Caco-2 (cell line): ENCODE measurements at regions not wholly inside any gene's neighbourhood (a gene's known extent, or its start where the extent isn't known, plus 50 kb on each side); places are given as distances from the start of the nearest gene placed in this dataset.
"Not testable (repeated sequence)": the region's sequence is repeated elsewhere in the genome, so short reads cannot be mapped to it uniquely, and the experiment has no call there.

ENCODE experiments used
- BruUV-seq: library from RNA; stranded (reverse); fragments of 400-500 nt; replicated peaks from 2 replicates; lab custom pipeline; 2021; lab: Mats Ljungman, UMichigan
- CTCF ChIA-PET: fragments of 300-600 bp; sonication (Branson Sonifier 250); formaldehyde crosslinking; loops from one replicate; lab custom pipeline; 2022; ENCODE audit warnings: antibody characterized with exemption; lab: Charles Lee
- POLR2A ChIA-PET: fragments of 300-600 bp; sonication (Branson Sonifier 250); formaldehyde crosslinking; loops from one replicate; lab custom pipeline; 2022; ENCODE audit warnings: antibody characterized with exemption; lab: Charles Lee
- DNase-seq, 2 experiments: peaks; one replicate each; pipeline versions ENCODE4 v3.0.0 to v3.0.0-alpha.2; 2020 to 2022
- H3K27me3 ChIP-seq: replicated peaks from 2 replicates; pipeline ENCODE4 v1.6.0; 2011; ENCODE audit warnings: low read length; ENCODE audit not compliant: control insufficient read depth, insufficient read depth
- H3K36me3 ChIP-seq: 2 replicates; pipeline ENCODE4 v1.5.1; 2011; ENCODE audit warnings: low read length; ENCODE audit not compliant: control insufficient read depth, insufficient read depth
- H3K4me1 ChIP-seq: fragments of 250-450 bp; sonication (Bioruptor Pico); 2 replicates; pipeline ENCODE4 v1.5.1; 2020; ENCODE audit warnings: mild to moderate bottlenecking
- H3K4me3 ChIP-seq: 2 replicates; pipeline ENCODE4 v1.5.1; 2011; ENCODE audit warnings: low read depth, mild to moderate bottlenecking, control low read depth, low read length
- H3K9me3 ChIP-seq: fragments of 250-450 bp; sonication (Bioruptor Pico); 2 replicates; pipeline ENCODE4 v1.5.1; 2020; ENCODE audit warnings: mild to moderate bottlenecking, moderate library complexity
- H3K27ac Mint-ChIP-seq: one replicate; pipeline ENCODE4 v1.8.0; 2022; ENCODE audit warnings: mixed read lengths; ENCODE audit not compliant: unreplicated experiment
- H3K27me3 Mint-ChIP-seq: one replicate; pipeline ENCODE4 v1.8.0; 2022; ENCODE audit warnings: mixed read lengths; ENCODE audit not compliant: insufficient read depth, unreplicated experiment
- H3K36me3 Mint-ChIP-seq: one replicate; pipeline ENCODE4 v1.8.0; 2022; ENCODE audit warnings: mild to moderate bottlenecking, mixed read lengths; ENCODE audit not compliant: insufficient read depth, unreplicated experiment
- H3K4me1 Mint-ChIP-seq: one replicate; pipeline ENCODE4 v1.8.0; 2022; ENCODE audit warnings: low read depth, mixed read lengths; ENCODE audit not compliant: unreplicated experiment
- H3K4me3 Mint-ChIP-seq: one replicate; pipeline ENCODE4 v1.8.0; 2022; ENCODE audit warnings: mild to moderate bottlenecking, moderate library complexity, mixed read lengths; ENCODE audit not compliant: unreplicated experiment
- H3K9me3 Mint-ChIP-seq: one replicate; pipeline ENCODE4 v1.8.0; 2022; ENCODE audit warnings: mixed read lengths; ENCODE audit not compliant: unreplicated experiment
- intact Hi-C: fragments of 100-400 bp; cut with micrococcal nuclease; formaldehyde crosslinking; loops from one replicate; pipeline ENCODE4 v1.10.0; 2022; ENCODE audit not compliant: unreplicated experiment
- TF ChIP-seq, protein P1 (sequence below), 2 experiments: fragments of 200-600 bp in 1 of 2; IDR thresholded peaks; 1 replicate in 1 of 2; 2 replicates in 1 of 2; pipeline versions ENCODE4 v1.5.1 to v1.8.0; 2011 to 2022; ENCODE audit warnings: antibody characterized with exemption in 1 of 2, control low read depth in 1 of 2, inconsistent platforms in 1 of 2, low read depth in 1 of 2, low read length in 1 of 2, mild to moderate bottlenecking in 1 of 2, moderate library complexity in 1 of 2; ENCODE audit not compliant: insufficient read depth in 1 of 2, severe bottlenecking in 1 of 2, unreplicated experiment in 1 of 2

DNA sequence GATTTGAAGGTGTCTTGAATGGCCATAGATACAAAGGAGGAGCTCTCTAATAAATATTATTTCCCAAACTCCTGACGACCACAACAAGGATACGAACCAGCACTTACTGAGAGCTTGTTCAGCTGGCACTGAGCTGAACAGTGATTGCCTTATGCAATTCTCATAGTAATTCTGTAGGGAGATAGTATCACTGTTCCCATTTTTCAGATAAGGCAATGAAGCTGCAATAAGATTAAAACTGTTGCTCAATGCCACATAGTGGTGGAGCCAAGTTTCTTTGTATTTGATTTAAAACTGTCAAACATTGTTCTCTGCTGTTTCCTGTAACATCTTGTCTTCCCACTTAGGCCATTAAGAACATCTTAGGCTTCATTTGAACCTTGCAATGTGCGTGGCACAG is 163.9 kb downstream of the RPLP1 start:
- intact Hi-C loops: no loop called here
- TF ChIP-seq, protein P1, sequence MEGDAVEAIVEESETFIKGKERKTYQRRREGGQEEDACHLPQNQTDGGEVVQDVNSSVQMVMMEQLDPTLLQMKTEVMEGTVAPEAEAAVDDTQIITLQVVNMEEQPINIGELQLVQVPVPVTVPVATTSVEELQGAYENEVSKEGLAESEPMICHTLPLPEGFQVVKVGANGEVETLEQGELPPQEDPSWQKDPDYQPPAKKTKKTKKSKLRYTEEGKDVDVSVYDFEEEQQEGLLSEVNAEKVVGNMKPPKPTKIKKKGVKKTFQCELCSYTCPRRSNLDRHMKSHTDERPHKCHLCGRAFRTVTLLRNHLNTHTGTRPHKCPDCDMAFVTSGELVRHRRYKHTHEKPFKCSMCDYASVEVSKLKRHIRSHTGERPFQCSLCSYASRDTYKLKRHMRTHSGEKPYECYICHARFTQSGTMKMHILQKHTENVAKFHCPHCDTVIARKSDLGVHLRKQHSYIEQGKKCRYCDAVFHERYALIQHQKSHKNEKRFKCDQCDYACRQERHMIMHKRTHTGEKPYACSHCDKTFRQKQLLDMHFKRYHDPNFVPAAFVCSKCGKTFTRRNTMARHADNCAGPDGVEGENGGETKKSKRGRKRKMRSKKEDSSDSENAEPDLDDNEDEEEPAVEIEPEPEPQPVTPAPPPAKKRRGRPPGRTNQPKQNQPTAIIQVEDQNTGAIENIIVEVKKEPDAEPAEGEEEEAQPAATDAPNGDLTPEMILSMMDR (IDR thresholded peaks at IDR 0.05; ENCODE audit: insufficient read depth in 1 of 2, low read depth in 1 of 2, low read length in 1 of 2, severe bottlenecking in 1 of 2, unreplicated experiment in 1 of 2): no peak
- no peaks in the 10 kb centered on the region; the same call in 1 of the 2 replicates for H3K27me3 ChIP-seq
- no peaks in the 10 kb centered on the region for H3K36me3 ChIP-seq
- no peaks in the 10 kb centered on the region for H3K4me1 Mint-ChIP-seq
- H3K4me3 Mint-ChIP-seq: no peak overlapping the region
- DNase-seq: no peak
- H3K36me3 Mint-ChIP-seq: no peaks in the 10 kb centered on the region
- H3K4me1 ChIP-seq: no peaks in the 10 kb centered on the region
- no peaks in the 10 kb centered on the region for H3K9me3 ChIP-seq
- H3K4me3 ChIP-seq: no peak overlapping the region
- no peaks in the 10 kb centered on the region for H3K9me3 Mint-ChIP-seq
- ChIA-PET POLR2A (no interaction called here), CTCF (no interaction called here)
- BruUV-seq: no TSS peak
- H3K27me3 Mint-ChIP-seq: peaks cover 4% of the 10 kb centered on the region
- H3K27ac Mint-ChIP-seq: no peak overlapping the region

- H3K9me3 Mint-ChIP-seq, POLR2A ChIA-PET, H3K4me1 ChIP-seq, H3K9me3 ChIP-seq, H3K4me1 Mint-ChIP-seq, H3K27ac Mint-ChIP-seq, CTCF ChIA-PET, DNase-seq, H3K4me3 ChIP-seq, H3K4me3 Mint-ChIP-seq, H3K36me3 Mint-ChIP-seq, intact Hi-C loops, H3K36me3 ChIP-seq, BruUV-seq, H3K27me3 ChIP-seq, H3K27me3 Mint-ChIP-seq: not testable (repeated sequence)
These were observed 164.5 kb downstream of the RPLP1 start for GRCh38 chr15:69617144-69617543.

DNA sequence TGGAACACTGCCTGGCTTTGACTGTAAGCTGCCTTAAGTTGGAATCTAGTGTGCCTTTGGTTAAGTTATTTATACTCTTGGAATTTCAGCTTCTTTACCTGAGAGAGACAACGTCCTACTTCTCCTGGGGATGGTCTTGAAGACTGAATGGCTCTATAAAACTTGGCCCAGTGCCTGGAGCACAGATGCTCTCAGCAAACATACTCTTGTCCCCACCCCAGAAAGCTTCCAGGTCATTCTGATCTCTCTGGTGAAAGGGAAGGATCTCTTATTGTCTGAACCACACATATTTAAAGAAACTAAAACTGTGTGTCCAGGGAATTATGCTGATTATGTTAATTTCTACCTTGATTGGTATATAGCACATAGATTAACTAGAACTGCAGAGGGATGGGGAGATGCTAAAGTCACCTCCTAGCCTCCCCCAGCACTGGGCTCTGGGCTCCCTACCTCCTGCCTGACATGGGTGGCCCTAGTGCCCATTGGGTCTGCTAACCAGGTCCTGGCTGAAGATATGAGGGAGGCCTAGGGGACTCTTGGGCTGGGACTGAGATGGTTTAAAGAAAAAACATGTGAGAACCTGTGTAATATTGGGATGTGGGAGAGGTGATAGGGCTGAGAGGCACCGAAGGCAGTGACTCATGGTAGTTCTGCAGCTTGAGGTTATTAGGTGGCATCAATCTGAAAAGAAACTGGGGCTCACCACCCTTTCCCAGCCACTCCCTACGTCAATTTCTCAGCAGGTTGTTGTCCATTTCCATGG is 171.0 kb downstream of the RPLP1 start:
- intact Hi-C loops: no loop called here
- peaks cover 14% of the 10 kb centered on the region for H3K27me3 Mint-ChIP-seq
- no peaks in the 10 kb centered on the region for H3K27me3 ChIP-seq
- ChIA-PET POLR2A (no interaction called here), CTCF (no interaction called here)
- no peak overlapping the region for H3K4me3 ChIP-seq
- H3K4me3 Mint-ChIP-seq: no peak overlapping the region
- H3K4me1 ChIP-seq: no peaks in the 10 kb centered on the region
- no peak for DNase-seq
- BruUV-seq: no TSS peak
- TF ChIP-seq, protein P1 (IDR thresholded peaks at IDR 0.05; ENCODE audit: insufficient read depth in 1 of 2, low read depth in 1 of 2, low read length in 1 of 2, severe bottlenecking in 1 of 2, unreplicated experiment in 1 of 2): no peak
- H3K27ac Mint-ChIP-seq: no peak overlapping the region
- H3K9me3 ChIP-seq: no peaks in the 10 kb centered on the region
- no peaks in the 10 kb centered on the region for H3K9me3 Mint-ChIP-seq
- H3K36me3 ChIP-seq: no peaks in the 10 kb centered on the region
- no peaks in the 10 kb centered on the region for H3K4me1 Mint-ChIP-seq
- no peaks in the 10 kb centered on the region for H3K36me3 Mint-ChIP-seq
